ENCODE measurements at regions not wholly inside any gene's neighbourhood (a gene's known extent, or its start where the extent isn't known, plus 50 kb on each side); places are given as distances from the start of the nearest gene placed in this dataset.

- 90 to 91% methylated on average over 10 of the region's 10 CpGs for WGBS, 2 donors
- H3K4me3 ChIP-seq (ENCODE audit: low read depth, poor library complexity, severe bottlenecking) = no peak overlapping the region
- no peak for DNase-seq (ENCODE audit: low spot score in 2 of 2)
- intact Hi-C loops (cut with DNase I; ENCODE audit: low total_unique reads) = no loop called here
- TF ChIP-seq POLR2A (IDR thresholded peaks at IDR 0.05) (no peak), CTCF (IDR thresholded peaks at IDR 0.05) (no peak)
Observed at GRCh38 chr2:65701191-65701590, 268.8 kb upstream of the SPRED2 start.

- intact Hi-C loops (cut with DNase I; ENCODE audit: low total_unique reads) = no loop called here
- no peak for DNase-seq (ENCODE audit: low spot score in 2 of 2)
Observed at GRCh38 chr2:65700720-65701119, 268.3 kb upstream of the SPRED2 start.

GRCh38 chr2:65700004-65700651, 267.7 kb upstream of the SPRED2 start:
- TF ChIP-seq POLR2A (IDR thresholded peaks at IDR 0.05) (no peak), CTCF (IDR thresholded peaks at IDR 0.05) (no peak)
- H3K4me3 ChIP-seq (ENCODE audit: low read depth, poor library complexity, severe bottlenecking) = no peak overlapping the region
- WGBS, 2 donors = 62 to 65% methylated on average over 10 of the region's 10 CpGs
- DNase-seq (ENCODE audit: low spot score in 2 of 2) = no peak
- intact Hi-C loops (cut with DNase I; ENCODE audit: low total_unique reads) = no loop called here

More at GRCh38 chr2:65700720-65701119, 268.3 kb upstream of the SPRED2 start:
- no peak for TF ChIP-seq CTCF (IDR thresholded peaks at IDR 0.05)
- no peak for TF ChIP-seq POLR2A (IDR thresholded peaks at IDR 0.05)
- no peak overlapping the region for H3K4me3 ChIP-seq (ENCODE audit: low read depth, poor library complexity, severe bottlenecking)
- WGBS, 2 donors = 76 to 89% methylated on average over 7 of the region's 7 CpGs

GRCh38 chr2:65691816-65692215, 259.4 kb upstream of the SPRED2 start:
- TF ChIP-seq POLR2A (IDR thresholded peaks at IDR 0.05) = no peak
- no peak for TF ChIP-seq CTCF (IDR thresholded peaks at IDR 0.05)
- DNase-seq (ENCODE audit: low spot score in 2 of 2) = no peak
- 53 to 58% methylated on average over 5 of the region's 5 CpGs for WGBS, 2 donors
- no peak overlapping the region for H3K4me3 ChIP-seq (ENCODE audit: low read depth, poor library complexity, severe bottlenecking)
- intact Hi-C loops (cut with DNase I; ENCODE audit: low total_unique reads) = no loop called here

GRCh38 chr2:65688141-65688886, 255.9 kb upstream of the SPRED2 start:
- H3K4me3 ChIP-seq (ENCODE audit: low read depth, poor library complexity, severe bottlenecking) = no peak overlapping the region
- no peak for TF ChIP-seq CTCF (IDR thresholded peaks at IDR 0.05)
- TF ChIP-seq POLR2A (IDR thresholded peaks at IDR 0.05) = no peak
- WGBS, 2 donors = 67 to 70% methylated on average over 4 of the region's 4 CpGs
- DNase-seq (ENCODE audit: low spot score in 2 of 2) = no peak
- intact Hi-C loops (cut with DNase I; ENCODE audit: low total_unique reads) = no loop called here
